ENCODE measurements at regions not wholly inside any gene's neighbourhood (a gene's known extent, or its start where the extent isn't known, plus 50 kb on each side); places are given as distances from the start of the nearest gene placed in this dataset.

DNA sequence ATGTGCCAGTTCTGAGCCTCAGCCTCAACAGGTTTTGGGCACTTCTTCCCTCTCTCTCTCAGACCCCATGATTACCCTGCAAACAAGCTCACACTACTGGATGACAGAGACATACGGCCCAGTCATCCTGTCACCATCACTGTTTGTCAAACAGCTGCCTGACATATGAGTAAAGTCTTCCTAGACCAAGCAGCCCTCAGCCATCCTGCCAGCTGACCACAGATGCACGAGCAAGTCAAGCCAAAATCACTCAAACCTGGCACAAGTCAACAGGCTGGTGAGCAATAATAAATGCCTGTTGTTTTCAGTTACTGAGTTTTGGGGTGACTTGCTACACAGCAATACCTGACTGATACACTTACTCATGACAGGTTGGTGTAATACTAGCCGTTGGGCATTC lies 75.5 kb upstream of the KLF7 start:
- H3K4me3 ChIP-seq (ENCODE audit: control insufficient read depth, low read depth, low read length), result no peak overlapping the region
- no peak for DNase-seq (ENCODE audit: low read depth)
- no peak for TF ChIP-seq CTCF (IDR thresholded peaks at IDR 0.05; ENCODE audit: control insufficient read depth, insufficient read depth, low read depth, low read length, missing control alignments)

GRCh38 chr2:207243601-207244000 lies 77.9 kb upstream of the KLF7 start:
- no peak for TF ChIP-seq CTCF (IDR thresholded peaks at IDR 0.05; ENCODE audit: control insufficient read depth, insufficient read depth, low read depth, low read length, missing control alignments)
- H3K4me3 ChIP-seq (ENCODE audit: control insufficient read depth, low read depth, low read length), result no peak overlapping the region
- DNase-seq (ENCODE audit: low read depth), result no peak

- no peak overlapping the region for H3K4me3 ChIP-seq (ENCODE audit: control insufficient read depth, low read depth, low read length)
- TF ChIP-seq CTCF (IDR thresholded peaks at IDR 0.05; ENCODE audit: control insufficient read depth, insufficient read depth, low read depth, low read length, missing control alignments), result no peak
- no peak for DNase-seq (ENCODE audit: low read depth)
These were observed 79.5 kb upstream of the KLF7 start for GRCh38 chr2:207244971-207245925.

DNA sequence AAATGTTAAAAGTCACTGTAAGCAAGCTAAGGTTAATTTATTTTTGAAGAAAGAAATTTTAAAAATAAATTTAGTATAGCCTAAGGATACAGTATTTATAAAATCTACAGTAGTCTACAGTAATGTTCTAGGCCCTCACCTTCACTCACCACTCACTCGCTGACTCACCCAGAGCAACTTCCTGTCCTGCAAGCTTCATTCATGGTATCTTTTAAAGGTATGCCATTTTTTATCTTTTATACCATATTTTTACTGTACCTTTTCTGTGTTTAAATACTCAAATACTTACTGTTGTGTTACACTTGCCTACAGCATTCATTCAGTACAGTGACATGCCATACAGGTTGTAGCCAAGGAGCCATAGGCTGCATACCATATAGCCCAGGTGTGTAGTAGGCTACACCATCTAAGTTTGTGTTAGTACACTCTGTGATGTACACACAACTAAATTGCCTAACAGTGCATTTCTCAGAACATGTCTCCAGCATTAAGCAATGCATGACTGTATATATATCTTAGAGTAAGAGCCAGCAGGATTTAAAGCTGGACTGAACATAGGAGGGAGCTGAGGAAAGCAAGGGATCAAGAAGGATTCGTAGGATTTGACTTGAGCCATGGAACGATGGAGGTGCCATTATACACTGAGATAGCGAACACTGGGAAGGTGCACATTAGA lies 83.1 kb upstream of the KLF7 start:
- no peak for DNase-seq (ENCODE audit: low read depth)
- no peak overlapping the region for H3K4me3 ChIP-seq (ENCODE audit: control insufficient read depth, low read depth, low read length)
- TF ChIP-seq CTCF (IDR thresholded peaks at IDR 0.05; ENCODE audit: control insufficient read depth, insufficient read depth, low read depth, low read length, missing control alignments), result no peak

- no peak for TF ChIP-seq CTCF (IDR thresholded peaks at IDR 0.05; ENCODE audit: control insufficient read depth, insufficient read depth, low read depth, low read length, missing control alignments)
- no peak overlapping the region for H3K4me3 ChIP-seq (ENCODE audit: control insufficient read depth, low read depth, low read length)
- DNase-seq (ENCODE audit: low read depth), result no peak
These were observed 85.3 kb upstream of the KLF7 start for GRCh38 chr2:207251022-207251421.

DNA sequence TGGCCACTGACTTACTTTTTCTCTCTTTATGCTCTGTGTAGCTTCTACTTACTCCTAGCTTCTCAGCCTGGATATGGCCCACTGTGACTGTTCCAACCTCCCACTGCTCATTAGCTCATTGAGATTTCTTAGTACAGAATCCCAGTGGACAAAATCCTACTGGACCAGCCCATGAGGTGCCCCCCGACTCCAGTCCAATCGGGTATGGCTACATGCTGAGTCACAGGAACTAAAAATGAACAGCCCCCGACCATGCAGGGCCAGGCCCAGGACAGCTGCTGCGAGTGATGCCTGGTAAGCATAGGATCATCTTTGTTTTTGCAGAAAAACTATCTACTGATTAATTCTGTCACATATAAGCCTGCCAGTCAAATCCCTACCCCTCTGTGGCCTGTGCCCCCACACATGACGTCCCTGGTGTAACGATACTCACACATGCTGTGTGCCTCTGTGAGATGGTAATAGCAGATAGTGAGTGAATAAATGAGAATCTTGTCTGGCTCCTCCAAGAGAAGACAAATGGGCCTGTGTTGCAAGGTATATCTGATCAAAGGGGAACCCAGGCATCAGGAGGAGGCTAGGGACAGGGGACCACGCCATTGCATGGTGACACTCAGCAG lies 85.9 kb upstream of the KLF7 start:
- no peak for DNase-seq (ENCODE audit: low read depth)
- TF ChIP-seq CTCF (IDR thresholded peaks at IDR 0.05; ENCODE audit: control insufficient read depth, insufficient read depth, low read depth, low read length, missing control alignments), result no peak

More for the DNA sequence above, 85.9 kb upstream of the KLF7 start:
- no peak overlapping the region for H3K4me3 ChIP-seq (ENCODE audit: control insufficient read depth, low read depth, low read length)

Data from AG09309 (cell line).